ENCODE measurements at regions not wholly inside any gene's neighbourhood (a gene's known extent, or its start where the extent isn't known, plus 50 kb on each side); places are given as distances from the start of the nearest gene placed in this dataset.

DNA sequence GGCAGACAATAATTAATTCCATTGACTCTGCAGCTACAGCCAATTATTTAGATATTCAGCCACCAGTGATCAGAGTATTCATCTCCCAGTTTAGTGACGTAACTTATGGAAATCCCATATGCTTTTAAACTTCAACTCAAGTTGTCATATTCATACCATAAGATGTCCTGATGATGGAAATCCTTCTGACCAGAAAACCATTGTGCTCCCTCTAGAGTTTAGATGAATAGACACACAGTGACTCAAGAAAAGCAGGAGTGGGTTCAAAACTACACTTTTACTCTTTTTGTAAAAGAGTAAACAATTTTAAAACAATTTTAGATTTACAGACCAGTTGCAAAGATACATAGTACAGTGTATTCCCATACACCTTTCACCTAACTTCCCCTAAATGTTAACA lies 463.7 kb downstream of the KCNT2 start:
- no peak for TF ChIP-seq POLR2A (conservative IDR thresholded peaks at IDR 0.05)
- no peak for TF ChIP-seq CEBPB (tag; IDR thresholded peaks at IDR 0.05)
- no peak for TF ChIP-seq POLR2AphosphoS5 (IDR thresholded peaks at IDR 0.05; ENCODE audit: control insufficient read depth, insufficient read depth, low read depth, low read length)
- TF ChIP-seq, protein P1, sequence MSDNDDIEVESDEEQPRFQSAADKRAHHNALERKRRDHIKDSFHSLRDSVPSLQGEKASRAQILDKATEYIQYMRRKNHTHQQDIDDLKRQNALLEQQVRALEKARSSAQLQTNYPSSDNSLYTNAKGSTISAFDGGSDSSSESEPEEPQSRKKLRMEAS (CRISPR knock-in tag; IDR thresholded peaks at IDR 0.05), result no peak
- TF ChIP-seq TAF1 (IDR thresholded peaks at IDR 0.05; ENCODE audit: control insufficient read depth, extremely low read depth, insufficient read depth, low read length, severe bottlenecking), result no peak
- TF ChIP-seq, protein P2, sequence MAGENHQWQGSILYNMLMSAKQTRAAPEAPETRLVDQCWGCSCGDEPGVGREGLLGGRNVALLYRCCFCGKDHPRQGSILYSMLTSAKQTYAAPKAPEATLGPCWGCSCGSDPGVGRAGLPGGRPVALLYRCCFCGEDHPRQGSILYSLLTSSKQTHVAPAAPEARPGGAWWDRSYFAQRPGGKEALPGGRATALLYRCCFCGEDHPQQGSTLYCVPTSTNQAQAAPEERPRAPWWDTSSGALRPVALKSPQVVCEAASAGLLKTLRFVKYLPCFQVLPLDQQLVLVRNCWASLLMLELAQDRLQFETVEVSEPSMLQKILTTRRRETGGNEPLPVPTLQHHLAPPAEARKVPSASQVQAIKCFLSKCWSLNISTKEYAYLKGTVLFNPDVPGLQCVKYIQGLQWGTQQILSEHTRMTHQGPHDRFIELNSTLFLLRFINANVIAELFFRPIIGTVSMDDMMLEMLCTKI (IDR thresholded peaks at IDR 0.05; ENCODE audit: partially characterized antibody), result no peak
- TF ChIP-seq TEAD4 (IDR thresholded peaks at IDR 0.05; ENCODE audit: low read length), result no peak
- TF ChIP-seq TEAD4 (CRISPR knock-in tag; IDR thresholded peaks at IDR 0.05; ENCODE audit: borderline replicate concordance), result no peak
- peak in 1 of 2 experiments; percentile 45; a peak in 2 of 4 replicates for TF ChIP-seq RAD21 (CRISPR knock-in tag; conservative IDR thresholded peaks at IDR 0.05 in 1 of 2, IDR thresholded peaks at IDR 0.05 in 1 of 2)
- TF ChIP-seq ZBTB17 (CRISPR knock-in tag; IDR thresholded peaks at IDR 0.05), result no peak
- no peak for TF ChIP-seq ZFP30 (CRISPR knock-in tag; IDR thresholded peaks at IDR 0.05; ENCODE audit: borderline replicate concordance)
- TF ChIP-seq, protein P3, sequence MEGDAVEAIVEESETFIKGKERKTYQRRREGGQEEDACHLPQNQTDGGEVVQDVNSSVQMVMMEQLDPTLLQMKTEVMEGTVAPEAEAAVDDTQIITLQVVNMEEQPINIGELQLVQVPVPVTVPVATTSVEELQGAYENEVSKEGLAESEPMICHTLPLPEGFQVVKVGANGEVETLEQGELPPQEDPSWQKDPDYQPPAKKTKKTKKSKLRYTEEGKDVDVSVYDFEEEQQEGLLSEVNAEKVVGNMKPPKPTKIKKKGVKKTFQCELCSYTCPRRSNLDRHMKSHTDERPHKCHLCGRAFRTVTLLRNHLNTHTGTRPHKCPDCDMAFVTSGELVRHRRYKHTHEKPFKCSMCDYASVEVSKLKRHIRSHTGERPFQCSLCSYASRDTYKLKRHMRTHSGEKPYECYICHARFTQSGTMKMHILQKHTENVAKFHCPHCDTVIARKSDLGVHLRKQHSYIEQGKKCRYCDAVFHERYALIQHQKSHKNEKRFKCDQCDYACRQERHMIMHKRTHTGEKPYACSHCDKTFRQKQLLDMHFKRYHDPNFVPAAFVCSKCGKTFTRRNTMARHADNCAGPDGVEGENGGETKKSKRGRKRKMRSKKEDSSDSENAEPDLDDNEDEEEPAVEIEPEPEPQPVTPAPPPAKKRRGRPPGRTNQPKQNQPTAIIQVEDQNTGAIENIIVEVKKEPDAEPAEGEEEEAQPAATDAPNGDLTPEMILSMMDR (IDR thresholded peaks at IDR 0.05 in 2 of 3, conservative IDR thresholded peaks at IDR 0.05 in 1 of 3; ENCODE audit: insufficient read depth in 2 of 3, low read depth in 1 of 3, low read length in 3 of 3), result 0 out of 6 replicates have a peak, but pooled peaks of 1 of the 3 experiments have one; percentile 11

Data from K562 (cell line).